H9 (cell line): ENCODE measurements at regions not wholly inside any gene's neighbourhood (a gene's known extent, or its start where the extent isn't known, plus 50 kb on each side); places are given as distances from the start of the nearest gene placed in this dataset.

Experiments used
- DNase-seq: peaks from one replicate; pipeline ENCODE4 v3.0.0-alpha.2; 2017
- H2AFZ ChIP-seq: one replicate; pipeline ENCODE4 v1.6.1; 2013; ENCODE audit warnings: mild to moderate bottlenecking, low read length, control low read depth, moderate library complexity
- H2AK5ac ChIP-seq: 2 replicates; pipeline ENCODE4 v1.6.1; 2013; ENCODE audit warnings: low read length, control low read depth, mixed read lengths; ENCODE audit not compliant: insufficient read length
- H2BK120ac ChIP-seq: one replicate; pipeline ENCODE4 v1.6.1; 2013; ENCODE audit warnings: low read depth, mild to moderate bottlenecking, low read length, control low read depth, inconsistent platforms; ENCODE audit not compliant: poor library complexity, severe bottlenecking
- H2BK12ac ChIP-seq: 2 replicates; pipeline ENCODE4 v1.6.1; 2013; ENCODE audit warnings: low read length, control low read depth, mixed read lengths, low read depth; ENCODE audit not compliant: insufficient read length
- H2BK15ac ChIP-seq: 2 replicates; pipeline ENCODE4 v1.6.1; 2013; ENCODE audit warnings: low read depth, low read length, control low read depth
- H2BK20ac ChIP-seq: one replicate; pipeline ENCODE4 v1.6.1; 2013; ENCODE audit warnings: low read depth, mild to moderate bottlenecking, low read length, control low read depth, inconsistent platforms; ENCODE audit not compliant: poor library complexity, severe bottlenecking
- H2BK5ac ChIP-seq: 2 replicates; pipeline ENCODE4 v1.6.1; 2013; ENCODE audit warnings: low read length, control low read depth, mixed read lengths; ENCODE audit not compliant: insufficient read length
- H3K14ac ChIP-seq: 2 replicates; pipeline ENCODE4 v1.6.1; 2013; ENCODE audit warnings: low read length, control low read depth; ENCODE audit not compliant: insufficient read depth
- H3K18ac ChIP-seq: 2 replicates; pipeline ENCODE4 v1.6.1; 2013; ENCODE audit warnings: low read depth, mild to moderate bottlenecking, mixed read lengths, low read length, control low read depth; ENCODE audit not compliant: insufficient read length
- H3K23ac ChIP-seq: 2 replicates; pipeline ENCODE4 v1.6.1; 2013; ENCODE audit warnings: low read length, control low read depth, mixed read lengths, low read depth; ENCODE audit not compliant: insufficient read length
- H3K23me2 ChIP-seq: 2 replicates; pipeline ENCODE4 v1.6.1; 2013; ENCODE audit warnings: low read depth, mild to moderate bottlenecking, mixed read lengths, low read length, control low read depth; ENCODE audit not compliant: insufficient read length, poor library complexity, severe bottlenecking
- H3K27ac ChIP-seq: 2 replicates; pipeline ENCODE4 v1.5.1; 2013; ENCODE audit warnings: low read length, control low read depth, mixed read lengths, low read depth; ENCODE audit not compliant: insufficient read length
- H3K27me3 ChIP-seq: 2 replicates; pipeline ENCODE4 v1.6.1; 2013; ENCODE audit warnings: low read length, control low read depth, inconsistent platforms; ENCODE audit not compliant: insufficient read depth
- H3K4ac ChIP-seq: 2 replicates; pipeline ENCODE4 v1.6.1; 2013; ENCODE audit warnings: low read depth, mild to moderate bottlenecking, control low read depth, inconsistent platforms, low read length, moderate library complexity
- H3K4me1 ChIP-seq: 2 replicates; pipeline ENCODE4 v1.6.1; 2013; ENCODE audit warnings: low read length, control low read depth, inconsistent platforms; ENCODE audit not compliant: insufficient read depth
- H3K4me2 ChIP-seq: 2 replicates; pipeline ENCODE4 v1.6.1; 2013; ENCODE audit warnings: low read length, control low read depth, mixed read lengths; ENCODE audit not compliant: insufficient read length, insufficient read depth
- H3K56ac ChIP-seq: 2 replicates; pipeline ENCODE4 v1.6.1; 2013; ENCODE audit warnings: low read depth, mild to moderate bottlenecking, mixed read lengths, low read length, control low read depth; ENCODE audit not compliant: insufficient read length
- H3K79me1 ChIP-seq: 2 replicates; pipeline ENCODE4 v1.6.1; 2013; ENCODE audit warnings: low read depth, mild to moderate bottlenecking, moderate library complexity, low read length, control low read depth, inconsistent platforms; ENCODE audit not compliant: insufficient read depth, poor library complexity, severe bottlenecking
- H3K79me2 ChIP-seq: 2 replicates; pipeline ENCODE4 v1.6.1; 2013; ENCODE audit warnings: low read length, control low read depth, inconsistent platforms; ENCODE audit not compliant: insufficient read depth
- H3K9ac ChIP-seq: 2 replicates; pipeline ENCODE4 v1.6.1; 2013; ENCODE audit warnings: low read length, control low read depth, mixed read lengths; ENCODE audit not compliant: insufficient read length; ENCODE audit errors: extremely low read depth
- H3K9me3 ChIP-seq: one replicate; pipeline ENCODE4 v1.6.1; 2013; ENCODE audit warnings: low read depth, low read length, inconsistent platforms; ENCODE audit not compliant: control insufficient read depth
- H3T11ph ChIP-seq: one replicate; pipeline ENCODE4 v1.6.1; 2013; ENCODE audit warnings: mild to moderate bottlenecking, low read length, control low read depth, inconsistent platforms
- H4K20me1 ChIP-seq: one replicate; pipeline ENCODE4 v1.6.1; 2013; ENCODE audit not compliant: control insufficient read depth, insufficient read length, insufficient read depth
- H4K5ac ChIP-seq: 2 replicates; pipeline ENCODE4 v1.6.1; 2013; ENCODE audit warnings: low read depth, mild to moderate bottlenecking, mixed read lengths, low read length, control low read depth; ENCODE audit not compliant: insufficient read length
- H4K8ac ChIP-seq: replicated peaks from 2 replicates; pipeline ENCODE4 v1.6.1; 2013; ENCODE audit warnings: low read length, control low read depth, mixed read lengths, low read depth; ENCODE audit not compliant: insufficient read length
- H4K91ac ChIP-seq: 2 replicates; pipeline ENCODE4 v1.6.1; 2013; ENCODE audit warnings: low read depth, mild to moderate bottlenecking, moderate library complexity, mixed read lengths, low read length, control low read depth; ENCODE audit not compliant: insufficient read length
- H3K27ac Mint-ChIP-seq, 3 experiments: 2 replicates in 2 of 3; 3 replicates in 1 of 3; pipeline ENCODE4 v1.8.0; 2020 to 2021; ENCODE audit warnings: mixed read lengths in 3 of 3, mild to moderate bottlenecking in 1 of 3, moderate library complexity in 1 of 3
- H3K27me3 Mint-ChIP-seq: 2 replicates; pipeline ENCODE4 v1.8.0; 2021; ENCODE audit warnings: low read depth, mild to moderate bottlenecking, moderate library complexity, mixed read lengths
- H3K36me3 Mint-ChIP-seq, 3 experiments: 2 replicates in 2 of 3; 3 replicates in 1 of 3; pipeline ENCODE4 v1.8.0; 2020 to 2021; ENCODE audit warnings: low read depth in 3 of 3, mixed read lengths in 3 of 3; ENCODE audit not compliant: insufficient read depth in 1 of 3
- H3K4me1 Mint-ChIP-seq, 2 experiments: 2 replicates each; pipeline ENCODE4 v1.8.0; 2020; ENCODE audit warnings: mixed read lengths in 2 of 2
- H3K4me3 Mint-ChIP-seq, 2 experiments: 2 replicates in 1 of 2; 3 replicates in 1 of 2; pipeline ENCODE4 v1.8.0; 2020 to 2021; ENCODE audit warnings: mild to moderate bottlenecking in 2 of 2, mixed read lengths in 2 of 2, moderate library complexity in 1 of 2
- H3K9me3 Mint-ChIP-seq, 2 experiments: 2 replicates in 1 of 2; 3 replicates in 1 of 2; pipeline ENCODE4 v1.8.0; 2020; ENCODE audit warnings: mild to moderate bottlenecking in 2 of 2, mixed read lengths in 2 of 2, moderate library complexity in 1 of 2
- WGBS: extraction: QIAGEN DNeasy Blood & Tissue Kit; methylation state at CpG from one replicate; pipeline ENCODE4 v1.1.7; 2013; ENCODE audit warnings: missing lambda C conversion rate, low lambda C conversion rate, mixed read lengths; ENCODE audit not compliant: insufficient read length; ENCODE audit errors: extremely low coverage; 5-methylcytosine and 5-hydroxymethylcytosine counted together
- TF ChIP-seq, protein P1 (sequence below): fragments of 200-600 bp; sonication (generic); conservative IDR thresholded peaks from 3 replicates; pipeline ENCODE4 v1.8.0; 2021; ENCODE audit warnings: antibody characterized with exemption, mild to moderate bottlenecking

DNA sequence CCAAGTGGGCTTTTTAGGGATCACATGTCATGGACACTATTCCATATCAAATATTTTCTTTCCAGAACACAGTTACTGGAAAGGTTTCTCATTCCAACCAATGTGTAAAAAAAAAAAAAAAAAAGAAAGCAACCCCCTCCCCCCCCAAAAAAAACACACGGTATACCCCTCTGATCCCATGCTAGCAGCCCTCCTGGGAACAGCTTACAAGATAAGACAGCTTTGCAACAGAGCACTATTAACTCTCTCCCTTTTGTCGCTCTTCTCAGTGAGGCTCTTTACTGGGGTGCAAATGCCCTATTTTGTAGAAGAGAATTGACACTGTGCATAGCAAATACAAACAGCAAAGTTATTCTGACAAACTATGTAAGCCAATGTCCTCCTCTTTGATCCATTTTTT, 161.2 kb downstream of the NTMT2 start:
- Histone ChIP-seq H3K9me3 (no peaks in the 10 kb centered on the region), H3K23ac (no peak overlapping the region), H3K56ac (no peak overlapping the region), H3K18ac (no peak overlapping the region), H3K27me3 (no peaks in the 10 kb centered on the region), H2BK15ac (no peak overlapping the region), H3K23me2 (no peaks in the 10 kb centered on the region), H4K91ac (no peak overlapping the region), H3K79me1 (no peaks in the 10 kb centered on the region), H2BK5ac (no peak overlapping the region), H3K9ac (no peak overlapping the region), H3K4ac (no peak overlapping the region), H2BK12ac (no peak overlapping the region), H2AK5ac (no peak overlapping the region), H3K4me1 (no peaks in the 10 kb centered on the region), H3T11ph (no peak overlapping the region), H3K27ac (no peak overlapping the region), H3K79me2 (no peaks in the 10 kb centered on the region), H3K14ac (no peak overlapping the region), H4K5ac (no peak overlapping the region), H4K20me1 (no peaks in the 10 kb centered on the region), H2BK120ac (no peak overlapping the region), H2AFZ (no peak overlapping the region), H2BK20ac (no peak overlapping the region), H4K8ac (no peak overlapping the region), H3K4me2 (no peak overlapping the region)
- TF ChIP-seq, protein P1, sequence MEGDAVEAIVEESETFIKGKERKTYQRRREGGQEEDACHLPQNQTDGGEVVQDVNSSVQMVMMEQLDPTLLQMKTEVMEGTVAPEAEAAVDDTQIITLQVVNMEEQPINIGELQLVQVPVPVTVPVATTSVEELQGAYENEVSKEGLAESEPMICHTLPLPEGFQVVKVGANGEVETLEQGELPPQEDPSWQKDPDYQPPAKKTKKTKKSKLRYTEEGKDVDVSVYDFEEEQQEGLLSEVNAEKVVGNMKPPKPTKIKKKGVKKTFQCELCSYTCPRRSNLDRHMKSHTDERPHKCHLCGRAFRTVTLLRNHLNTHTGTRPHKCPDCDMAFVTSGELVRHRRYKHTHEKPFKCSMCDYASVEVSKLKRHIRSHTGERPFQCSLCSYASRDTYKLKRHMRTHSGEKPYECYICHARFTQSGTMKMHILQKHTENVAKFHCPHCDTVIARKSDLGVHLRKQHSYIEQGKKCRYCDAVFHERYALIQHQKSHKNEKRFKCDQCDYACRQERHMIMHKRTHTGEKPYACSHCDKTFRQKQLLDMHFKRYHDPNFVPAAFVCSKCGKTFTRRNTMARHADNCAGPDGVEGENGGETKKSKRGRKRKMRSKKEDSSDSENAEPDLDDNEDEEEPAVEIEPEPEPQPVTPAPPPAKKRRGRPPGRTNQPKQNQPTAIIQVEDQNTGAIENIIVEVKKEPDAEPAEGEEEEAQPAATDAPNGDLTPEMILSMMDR, result no peak
- H3K9me3 Mint-ChIP-seq, result no peaks in the 10 kb centered on the region
- no peaks in the 10 kb centered on the region for H3K4me1 Mint-ChIP-seq
- H3K27me3 Mint-ChIP-seq, result no peaks in the 10 kb centered on the region
- no peak for DNase-seq
- no peaks in the 10 kb centered on the region for H3K36me3 Mint-ChIP-seq
- no peak overlapping the region for H3K4me3 Mint-ChIP-seq
- WGBS, result no CpG with 5 or more reads among the region's 2 CpGs
- peak overlapping the region in 1 of 3 experiments; percentile 25; a peak in 1 of 7 replicates for H3K27ac Mint-ChIP-seq
